Gastroesophageal sphincter (tissue), 4 donors: ENCODE measurements at regions not wholly inside any gene's neighbourhood (a gene's known extent, or its start where the extent isn't known, plus 50 kb on each side); places are given as distances from the start of the nearest gene placed in this dataset.
"Not testable (repeated sequence)": the region's sequence is repeated elsewhere in the genome, so short reads cannot be mapped to it uniquely, and the experiment has no call there.

Source experiments
- ATAC-seq: fragments of 150-250 bp; one replicate; pipeline ENCODE4 v1.9.1; 2016; ENCODE audit warnings: mild to moderate bottlenecking, moderate library complexity
- H3K27ac ChIP-seq, 4 donors: fragments of 200-600 bp; sonication (generic) in 3 of 4; 1 replicate in 3 of 4; 2 replicates in 1 of 4; pipeline ENCODE4 v1.5.1; 2016 to 2019
- H3K27me3 ChIP-seq: fragments of 200-600 bp; sonication (generic); one replicate; pipeline ENCODE4 v1.5.1; 2019
- H3K36me3 ChIP-seq, 2 donors: fragments of 200-600 bp; sonication (generic); one replicate each; pipeline ENCODE4 v1.5.1; 2019; ENCODE audit warnings: control low read depth in 1 of 2
- H3K4me1 ChIP-seq, 3 donors: fragments of 200-600 bp; sonication (generic); 1 replicate in 2 of 3; 2 replicates in 1 of 3; pipeline ENCODE4 v1.5.1; 2016 to 2019; ENCODE audit warnings: control low read depth in 2 of 3
- H3K4me3 ChIP-seq, 2 donors: fragments of 200-600 bp; sonication (generic); one replicate each; pipeline ENCODE4 v1.5.1; 2019; ENCODE audit warnings: mild to moderate bottlenecking in 1 of 2, moderate library complexity in 1 of 2
- H3K9me3 ChIP-seq, 3 donors: fragments of 200-600 bp; sonication (generic); one replicate each; pipeline ENCODE4 v1.5.1; 2017 to 2019; ENCODE audit warnings: control low read depth in 2 of 3
- EP300 ChIP-seq: sonication (generic); formaldehyde crosslinking; IDR thresholded peaks from one replicate; pipeline ENCODE4 v1.6.1; 2017; ENCODE audit warnings: antibody characterized with exemption, mild to moderate bottlenecking
- POLR2A ChIP-seq, 2 donors: fragments of 450-650 bp; IDR thresholded peaks; one replicate each; pipeline ENCODE4 v1.6.1; 2017; ENCODE audit warnings: antibody characterized with exemption in 2 of 2, mild to moderate bottlenecking in 2 of 2, moderate library complexity in 1 of 2
- POLR2AphosphoS5 ChIP-seq: sonication (generic); formaldehyde crosslinking; IDR thresholded peaks from one replicate; pipeline ENCODE4 v1.6.1; 2017; ENCODE audit warnings: antibody characterized with exemption
- WGBS, 2 donors: methylation state at CpG; one replicate each; pipeline ENCODE4 v1.1.5; 2018; ENCODE audit warnings: low coverage in 1 of 2; 5-methylcytosine and 5-hydroxymethylcytosine counted together
- TF ChIP-seq, protein P1 (sequence below), 4 experiments: fragments of 200-600 bp in 2 of 4; fragments of 450-650 bp in 2 of 4; sonication (generic) in 1 of 4; IDR thresholded peaks; one replicate each; pipeline ENCODE4 v1.5.1; 2017 to 2019; ENCODE audit warnings: antibody characterized with exemption in 4 of 4, mild to moderate bottlenecking in 2 of 4, moderate library complexity in 2 of 4

DNA sequence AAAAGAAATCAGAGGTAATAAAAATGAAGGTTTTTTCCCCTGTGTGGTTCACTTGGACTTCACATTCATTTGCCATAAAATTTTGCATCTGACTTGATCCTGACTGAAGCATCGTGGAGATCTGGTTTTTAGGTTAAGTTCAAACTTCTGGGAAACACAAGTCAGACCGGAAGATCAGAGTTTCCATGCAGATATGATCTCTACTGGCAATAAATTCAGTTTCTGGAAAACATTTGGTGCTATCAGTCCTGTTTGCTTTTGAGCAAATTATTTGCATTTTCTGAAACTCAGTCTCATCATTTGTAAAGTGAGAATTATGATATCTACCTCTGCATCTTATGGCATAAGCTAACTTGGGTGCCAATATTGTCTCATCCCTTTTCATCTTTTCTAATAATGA is 81.3 kb upstream of the KCNMA1 start:
- 58 to 66% methylated on average over 2 of the region's 2 CpGs for WGBS, 2 donors
- H3K27ac ChIP-seq: no peak overlapping the region
- H3K36me3 ChIP-seq: no peaks in the 10 kb centered on the region
- ATAC-seq: no peak
- H3K4me3 ChIP-seq: no peak overlapping the region
- H3K4me1 ChIP-seq: no peaks in the 10 kb centered on the region
- H3K9me3 ChIP-seq: no peaks in the 10 kb centered on the region
- peaks cover 7% of the 10 kb centered on the region for H3K27me3 ChIP-seq
- TF ChIP-seq EP300: no peak

DNA sequence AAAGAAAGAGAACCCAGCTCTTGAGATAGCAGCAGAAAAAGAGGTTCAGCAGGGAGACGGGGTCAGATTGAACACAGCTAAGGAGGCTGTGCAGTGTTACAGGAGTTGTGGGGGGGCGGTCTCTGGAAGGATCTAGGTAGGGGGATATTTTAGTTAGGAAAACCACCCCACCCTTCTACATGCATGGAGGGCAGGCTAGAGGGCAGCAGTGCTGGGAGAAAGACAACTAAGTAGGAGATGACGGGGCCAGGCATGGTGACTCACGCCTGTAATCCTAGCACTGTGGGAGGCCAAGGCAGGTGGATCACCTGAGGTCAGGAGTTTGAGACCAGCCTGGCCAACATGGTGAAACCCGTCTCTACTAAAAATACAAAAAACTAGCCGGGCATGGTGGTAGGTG is 80.7 kb upstream of the KCNMA1 start:
- not testable (repeated sequence) for H3K4me1 ChIP-seq, H3K36me3 ChIP-seq, ATAC-seq, H3K27ac ChIP-seq, H3K4me3 ChIP-seq, H3K9me3 ChIP-seq
- peaks cover 12% of the 10 kb centered on the region for H3K27me3 ChIP-seq
- 50 to 91% methylated on average over 1 to 6 of the region's 6 CpGs for WGBS, 2 donors

DNA sequence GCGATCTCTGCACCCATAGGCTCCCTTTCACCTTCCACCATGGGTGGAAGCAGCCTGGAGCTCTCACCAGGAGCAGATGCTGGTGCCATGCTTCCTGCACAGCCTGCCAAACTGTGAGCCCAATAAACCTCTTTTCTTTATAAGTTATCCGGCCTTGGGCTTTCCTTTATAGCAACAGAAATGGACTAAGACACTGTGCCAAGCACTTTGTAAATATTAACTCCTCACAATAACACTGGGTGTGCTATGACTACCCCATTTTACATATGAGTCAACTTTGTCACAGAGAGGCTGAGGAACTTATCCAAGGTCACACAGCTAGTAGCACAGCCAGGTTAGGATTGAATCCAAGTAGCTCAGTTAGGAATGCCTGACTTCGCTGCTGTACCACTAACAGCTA is 79.7 kb upstream of the KCNMA1 start:
- Histone ChIP-seq H3K27ac (no peak overlapping the region), H3K4me3 (no peak overlapping the region), H3K9me3 (no peaks in the 10 kb centered on the region), H3K4me1 (no peaks in the 10 kb centered on the region), H3K36me3 (no peaks in the 10 kb centered on the region), H3K27me3 (peaks cover 22% of the 10 kb centered on the region)
- no peak for ATAC-seq
- TF ChIP-seq POLR2A (IDR thresholded peaks at IDR 0.05) (no peak), EP300 (no peak), POLR2AphosphoS5 (no peak)
- TF ChIP-seq, protein P1, sequence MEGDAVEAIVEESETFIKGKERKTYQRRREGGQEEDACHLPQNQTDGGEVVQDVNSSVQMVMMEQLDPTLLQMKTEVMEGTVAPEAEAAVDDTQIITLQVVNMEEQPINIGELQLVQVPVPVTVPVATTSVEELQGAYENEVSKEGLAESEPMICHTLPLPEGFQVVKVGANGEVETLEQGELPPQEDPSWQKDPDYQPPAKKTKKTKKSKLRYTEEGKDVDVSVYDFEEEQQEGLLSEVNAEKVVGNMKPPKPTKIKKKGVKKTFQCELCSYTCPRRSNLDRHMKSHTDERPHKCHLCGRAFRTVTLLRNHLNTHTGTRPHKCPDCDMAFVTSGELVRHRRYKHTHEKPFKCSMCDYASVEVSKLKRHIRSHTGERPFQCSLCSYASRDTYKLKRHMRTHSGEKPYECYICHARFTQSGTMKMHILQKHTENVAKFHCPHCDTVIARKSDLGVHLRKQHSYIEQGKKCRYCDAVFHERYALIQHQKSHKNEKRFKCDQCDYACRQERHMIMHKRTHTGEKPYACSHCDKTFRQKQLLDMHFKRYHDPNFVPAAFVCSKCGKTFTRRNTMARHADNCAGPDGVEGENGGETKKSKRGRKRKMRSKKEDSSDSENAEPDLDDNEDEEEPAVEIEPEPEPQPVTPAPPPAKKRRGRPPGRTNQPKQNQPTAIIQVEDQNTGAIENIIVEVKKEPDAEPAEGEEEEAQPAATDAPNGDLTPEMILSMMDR (IDR thresholded peaks at IDR 0.05): no peak
- WGBS, 2 donors: 67 to 79% methylated on average over 1 to 3 of the region's 3 CpGs

DNA sequence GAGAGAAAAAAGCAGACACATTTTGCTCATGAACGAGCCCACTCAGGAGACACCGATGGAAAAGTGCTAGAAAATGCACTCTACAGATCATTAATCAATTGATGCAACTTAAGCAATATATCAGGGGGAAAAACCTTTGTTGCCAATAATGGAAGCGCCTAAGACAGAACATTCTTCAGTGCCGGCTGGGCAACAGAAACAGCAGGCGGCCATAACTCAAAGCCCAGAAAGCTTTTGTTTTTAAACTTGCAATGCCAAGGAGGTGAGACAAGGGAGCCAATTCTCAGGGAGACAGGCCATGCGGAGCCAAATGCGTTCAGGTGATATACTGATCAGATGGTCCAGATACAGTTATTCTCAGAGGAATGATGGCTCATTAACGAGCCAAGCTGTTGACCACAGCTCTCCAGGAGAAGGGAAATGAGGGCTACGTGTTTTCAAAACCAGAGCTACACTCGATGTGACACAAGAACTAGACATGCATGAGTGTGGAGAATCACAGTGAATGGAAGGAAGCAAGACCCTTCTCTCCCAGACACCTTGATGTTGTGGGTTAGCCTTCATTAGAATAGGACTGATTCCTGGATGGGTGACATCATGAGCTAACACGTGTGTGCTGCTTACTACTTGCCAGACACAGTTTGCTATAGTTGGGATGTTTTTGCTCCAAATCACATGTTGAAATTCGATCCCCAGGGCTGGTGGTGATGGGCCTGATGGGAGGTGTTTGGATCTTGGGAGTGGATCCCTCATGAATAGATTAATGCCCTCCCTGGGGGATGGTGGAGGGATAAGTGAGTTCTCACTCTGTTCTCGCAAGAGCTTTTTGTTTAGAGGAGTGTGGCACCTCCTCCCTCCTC is 79.1 kb upstream of the KCNMA1 start:
- 62 to 70% methylated on average over 8 to 10 of the region's 13 CpGs for WGBS, 2 donors
- no peaks in the 10 kb centered on the region for H3K36me3 ChIP-seq
- H3K9me3 ChIP-seq: no peaks in the 10 kb centered on the region
- H3K27ac ChIP-seq: no peak overlapping the region
- no peak overlapping the region for H3K4me3 ChIP-seq
- H3K27me3 ChIP-seq: peaks cover 22% of the 10 kb centered on the region
- TF ChIP-seq POLR2A (IDR thresholded peaks at IDR 0.05) (no peak), POLR2AphosphoS5 (no peak), EP300 (no peak)
- TF ChIP-seq, protein P1 (IDR thresholded peaks at IDR 0.05): no peak
- H3K4me1 ChIP-seq: peaks cover 0 to 1% (median 0%) of the 10 kb centered on the region in 3 donors
- ATAC-seq: no peak

DNA sequence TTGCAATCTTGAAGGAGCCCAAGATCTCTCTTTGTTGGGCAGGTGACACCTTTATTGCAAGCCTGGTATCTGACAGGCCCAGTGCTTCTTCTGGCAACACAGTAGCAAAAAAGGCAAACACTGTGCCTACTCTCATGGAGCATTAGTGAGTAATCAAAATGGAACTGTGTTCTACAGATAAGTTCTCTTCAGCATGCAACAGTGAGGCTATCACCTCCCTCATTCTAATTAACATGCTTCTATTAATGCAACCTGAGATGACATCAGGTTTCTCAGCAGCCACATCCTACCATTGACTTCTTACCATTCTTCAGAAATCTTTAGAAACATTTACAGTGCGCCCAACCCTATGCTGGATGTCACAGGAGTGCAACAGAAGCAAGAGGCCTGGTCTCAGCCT is 77.9 kb upstream of the KCNMA1 start:
- 100% methylated on average over 1 of the region's 1 CpG for WGBS, 2 donors
- TF ChIP-seq, protein P1 (IDR thresholded peaks at IDR 0.05): no peak
- TF ChIP-seq EP300: no peak
- no peak for TF ChIP-seq POLR2A (IDR thresholded peaks at IDR 0.05)
- TF ChIP-seq POLR2AphosphoS5: no peak
- Histone ChIP-seq H3K4me3 (no peak overlapping the region), H3K4me1 (peaks cover 0 to 13% (median 0%) of the 10 kb centered on the region in 3 donors), H3K27me3 (peaks cover 24% of the 10 kb centered on the region), H3K27ac (no peak overlapping the region), H3K36me3 (no peaks in the 10 kb centered on the region), H3K9me3 (no peaks in the 10 kb centered on the region)
- ATAC-seq: no peak

DNA sequence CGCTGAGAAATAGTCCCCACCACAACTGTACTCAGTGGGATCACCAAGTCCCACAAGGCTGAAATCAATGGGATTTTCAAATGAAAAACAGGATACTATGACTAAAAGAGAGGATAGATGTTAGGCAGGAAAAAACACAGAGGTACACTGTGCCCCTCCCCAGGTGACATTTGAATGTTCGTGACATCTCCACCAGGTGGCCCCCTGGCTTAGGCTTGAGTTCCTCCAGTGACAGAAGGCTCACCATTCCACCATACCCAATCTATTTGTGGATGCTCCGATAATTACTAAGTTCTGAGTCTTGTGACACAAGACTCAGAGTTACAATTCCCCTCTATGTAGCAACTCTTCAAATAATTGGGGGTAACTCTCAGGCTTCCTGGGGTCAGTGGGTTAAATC is 77.5 kb upstream of the KCNMA1 start:
- H3K4me3 ChIP-seq: no peak overlapping the region
- 60 to 90% methylated on average over 1 to 3 of the region's 3 CpGs for WGBS, 2 donors
- H3K27me3 ChIP-seq: peaks cover 28% of the 10 kb centered on the region
- no peak for ATAC-seq
- H3K36me3 ChIP-seq: no peaks in the 10 kb centered on the region
- H3K27ac ChIP-seq: no peak overlapping the region
- TF ChIP-seq EP300: no peak
- TF ChIP-seq, protein P1 (IDR thresholded peaks at IDR 0.05): no peak
- no peak for TF ChIP-seq POLR2AphosphoS5
- no peak for TF ChIP-seq POLR2A (IDR thresholded peaks at IDR 0.05)
- no peaks in the 10 kb centered on the region for H3K9me3 ChIP-seq
- H3K4me1 ChIP-seq: peaks cover 0 to 14% (median 0%) of the 10 kb centered on the region in 3 donors
